HTR-8/SVneo (cell line): ENCODE measurements at regions not wholly inside any gene's neighbourhood (a gene's known extent, or its start where the extent isn't known, plus 50 kb on each side); places are given as distances from the start of the nearest gene placed in this dataset.

Source experiments
- DNase-seq: peaks from one replicate; pipeline ENCODE4 v3.0.0; 2011; ENCODE audit warnings: low spot score, mixed read lengths; ENCODE audit not compliant: insufficient read length
- FAIRE-seq: peaks from 2 replicates; lab custom pipeline; 2011; peaks lifted over from hg19 to GRCh38; lab: Jason Lieb, UNC

- no peak for DNase-seq
- no peak for FAIRE-seq
Observed at GRCh38 chr20:12891643-12892042, 117.1 kb upstream of the SPTLC3 start.

GRCh38 chr20:12893019-12893418, 115.8 kb upstream of the SPTLC3 start:
- FAIRE-seq (no peak), DNase-seq (no peak)

- FAIRE-seq (no peak), DNase-seq (no peak)
Observed at GRCh38 chr20:12893653-12894052, 115.1 kb upstream of the SPTLC3 start.

GRCh38 chr20:12894089-12894488, 114.7 kb upstream of the SPTLC3 start:
- no peak for FAIRE-seq

GRCh38 chr20:12896180-12896579, 112.6 kb upstream of the SPTLC3 start:
- no peak for DNase-seq
- no peak for FAIRE-seq

More at GRCh38 chr20:12894089-12894488, 114.7 kb upstream of the SPTLC3 start:
- no peak for DNase-seq

GRCh38 chr20:12902992-12903391, 105.8 kb upstream of the SPTLC3 start:
- FAIRE-seq (no peak), DNase-seq (no peak)

GRCh38 chr20:12906361-12906760, 102.4 kb upstream of the SPTLC3 start:
- FAIRE-seq (no peak), DNase-seq (no peak)

- FAIRE-seq (no peak), DNase-seq (no peak)
Observed at GRCh38 chr20:12911372-12911771, 97.4 kb upstream of the SPTLC3 start.

GRCh38 chr20:12913781-12914443, 94.9 kb upstream of the SPTLC3 start:
- no peak for FAIRE-seq
- no peak for DNase-seq

- no peak for FAIRE-seq
- no peak for DNase-seq
Observed at GRCh38 chr20:12914804-12915203, 94.0 kb upstream of the SPTLC3 start.

- FAIRE-seq, result no peak
- no peak for DNase-seq
Observed at GRCh38 chr20:12916699-12917098, 92.1 kb upstream of the SPTLC3 start.

- FAIRE-seq (no peak), DNase-seq (no peak)
Observed at GRCh38 chr20:12924126-12924525, 84.6 kb upstream of the SPTLC3 start.

GRCh38 chr20:12925210-12925755, 83.5 kb upstream of the SPTLC3 start:
- DNase-seq (peak; percentile 48), FAIRE-seq (no peak)

- DNase-seq (no peak), FAIRE-seq (no peak)
Observed at GRCh38 chr20:12925863-12926793, 82.6 kb upstream of the SPTLC3 start.

- FAIRE-seq, result no peak
- no peak for DNase-seq
Observed at GRCh38 chr20:12927489-12927888, 81.3 kb upstream of the SPTLC3 start.

GRCh38 chr20:12928358-12928754, 80.4 kb upstream of the SPTLC3 start:
- DNase-seq, result no peak
- FAIRE-seq, result no peak

- FAIRE-seq (no peak), DNase-seq (no peak)
Observed at GRCh38 chr20:12928755-12929401, 79.9 kb upstream of the SPTLC3 start.

- FAIRE-seq (no peak), DNase-seq (no peak)
Observed at GRCh38 chr20:12936020-12936419, 72.8 kb upstream of the SPTLC3 start.

- no peak for FAIRE-seq
Observed at GRCh38 chr20:12936524-12936923, 72.2 kb upstream of the SPTLC3 start.

GRCh38 chr20:12941025-12941424, 67.7 kb upstream of the SPTLC3 start:
- DNase-seq (no peak), FAIRE-seq (no peak)

More at GRCh38 chr20:12936524-12936923, 72.2 kb upstream of the SPTLC3 start:
- no peak for DNase-seq

GRCh38 chr20:12942123-12942522, 66.6 kb upstream of the SPTLC3 start:
- DNase-seq (no peak), FAIRE-seq (no peak)
